NCI-H146 (cell line): ENCODE measurements at regions not wholly inside any gene's neighbourhood (a gene's known extent, or its start where the extent isn't known, plus 50 kb on each side); places are given as distances from the start of the nearest gene placed in this dataset.
A peak's percentile ranks its signal among the peaks of the same experiment; 100 is the strongest.

Source experiments
- DNase-seq: peaks from one replicate; lab custom pipeline; 2025; lab: John Stamatoyannopoulos, UW

DNA sequence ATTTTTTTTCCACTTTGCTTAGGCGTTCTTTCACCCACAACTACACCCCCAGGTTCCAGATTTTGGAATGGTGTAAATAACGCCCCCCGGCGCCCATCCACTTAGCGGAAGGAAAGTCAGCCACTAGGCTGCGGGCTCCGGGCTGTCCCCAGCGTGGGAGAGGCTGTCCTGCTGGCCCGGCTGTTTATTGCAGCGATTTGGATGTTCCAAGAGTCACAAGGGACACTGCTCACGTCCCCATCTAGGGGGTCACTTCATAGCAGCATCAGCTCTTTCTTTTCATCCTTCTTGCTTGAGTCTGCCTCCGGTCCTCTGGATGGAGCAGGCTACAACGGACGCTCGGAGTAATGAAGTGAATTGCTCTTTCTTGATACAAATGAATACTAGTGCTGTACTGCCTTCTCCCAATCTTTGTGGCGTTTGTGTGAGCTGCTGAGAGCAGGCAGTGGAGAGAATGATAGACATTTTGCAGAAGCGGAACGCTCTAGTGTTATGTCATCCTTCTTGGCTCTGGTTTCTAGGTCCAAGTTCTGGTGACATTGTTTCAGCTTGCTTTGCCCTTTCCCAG is 50.7 kb upstream of the PAIP2B start:
- DNase-seq: peak; percentile 39

GRCh38 chr2:71277147-71277475 is 50.2 kb upstream of the PAIP2B start:
- DNase-seq: no peak

DNA sequence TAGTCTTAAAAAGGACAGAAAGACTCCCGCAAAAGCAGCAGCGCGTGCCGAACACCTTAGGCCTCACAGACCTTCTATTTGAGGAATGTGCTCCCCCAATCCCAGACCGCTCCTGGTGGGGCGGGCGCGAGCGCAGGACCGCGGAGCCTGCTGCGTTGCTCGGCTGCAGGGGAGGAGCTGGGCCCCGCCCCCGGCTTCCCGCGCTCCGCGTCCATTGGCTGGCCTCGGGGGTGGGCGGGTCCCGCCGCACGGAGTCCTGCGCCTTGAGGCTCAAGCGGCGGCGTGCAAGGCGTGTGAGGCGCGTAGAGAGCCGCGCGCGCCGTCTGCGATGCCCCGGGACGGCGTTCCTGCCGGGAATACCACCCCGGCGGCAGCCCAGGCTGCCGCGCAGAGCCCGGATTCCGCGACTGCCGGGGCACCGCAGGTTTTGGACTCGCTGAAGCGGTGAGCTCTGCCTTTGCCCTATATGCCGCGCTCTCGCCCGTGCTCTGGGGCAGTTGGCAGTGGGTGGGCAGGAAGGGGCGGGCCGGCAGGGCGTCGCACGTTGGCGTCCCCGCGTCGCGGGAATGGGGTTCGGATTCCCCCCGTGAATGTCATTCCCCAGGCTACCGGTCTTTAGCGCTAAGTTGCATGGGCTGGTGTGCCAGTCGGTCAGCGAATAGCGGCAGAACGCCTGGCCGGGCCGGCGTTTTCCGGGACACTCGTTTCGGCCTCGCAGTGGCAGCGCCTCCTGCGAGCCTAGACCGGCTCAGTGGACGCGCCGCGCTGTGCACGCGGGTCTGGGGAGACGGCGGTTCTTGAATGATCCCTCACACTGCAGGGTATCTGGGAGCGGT is 49.6 kb upstream of the PAIP2B start:
- peak; percentile 91 for DNase-seq
